Lung (tissue), 11 donors: ENCODE measurements at regions not wholly inside any gene's neighbourhood (a gene's known extent, or its start where the extent isn't known, plus 50 kb on each side); places are given as distances from the start of the nearest gene placed in this dataset.
A peak's percentile ranks its signal among the peaks of the same experiment; 100 is the strongest.

Experiments used
- ATAC-seq: fragments of 200-7000 bp; cut with Tn5 transposase; one replicate; pipeline ENCODE4 v1.9.1; 2020; ENCODE audit warnings: moderate number of reproducible peaks; ENCODE audit not compliant: insufficient read depth, low FRiP score
- DNase-seq, 3 donors: peaks; one replicate each; pipeline ENCODE4 v3.0.0-alpha.2; 2013 to 2017
- H3K27ac ChIP-seq, 2 donors: one replicate each; pipeline ENCODE4 v1.5.1; 2013; ENCODE audit warnings: mild to moderate bottlenecking in 2 of 2, moderate library complexity in 2 of 2, control low read depth in 1 of 2, inconsistent platforms in 1 of 2, low read depth in 1 of 2, low read length in 1 of 2
- H3K27me3 ChIP-seq, 3 donors: one replicate each; pipeline ENCODE4 v1.5.1; 2013; ENCODE audit warnings: low read length in 2 of 3; ENCODE audit not compliant: control insufficient read depth in 3 of 3, insufficient read depth in 3 of 3
- H3K36me3 ChIP-seq, 4 donors: one replicate each; pipeline ENCODE4 v1.5.1; 2013; ENCODE audit warnings: low read length in 4 of 4, mild to moderate bottlenecking in 1 of 4, moderate library complexity in 1 of 4; ENCODE audit not compliant: control insufficient read depth in 4 of 4, insufficient read depth in 4 of 4
- H3K4me1 ChIP-seq, 5 donors: one replicate each; pipeline ENCODE4 v1.5.1; 2013; ENCODE audit warnings: low read length in 5 of 5, mild to moderate bottlenecking in 2 of 5, moderate library complexity in 1 of 5; ENCODE audit not compliant: control insufficient read depth in 5 of 5, insufficient read depth in 5 of 5
- H3K4me3 ChIP-seq: one replicate; pipeline ENCODE4 v1.5.1; 2013; ENCODE audit warnings: mild to moderate bottlenecking, control low read depth, moderate library complexity
- H3K9ac ChIP-seq, 2 donors: one replicate each; pipeline ENCODE4 v1.5.1; 2013; ENCODE audit warnings: low read length in 2 of 2, control low read depth in 1 of 2; ENCODE audit not compliant: insufficient read depth in 1 of 2
- H3K9me3 ChIP-seq, 4 donors: one replicate each; pipeline ENCODE4 v1.5.1; 2013; ENCODE audit warnings: low read length in 3 of 4, mild to moderate bottlenecking in 1 of 4, moderate library complexity in 1 of 4; ENCODE audit not compliant: control insufficient read depth in 4 of 4, insufficient read depth in 3 of 4
- WGBS, 2 donors: extraction: QIAGEN DNeasy Blood & Tissue Kit; methylation state at CpG; one replicate each; pipeline ENCODE4 v1.1.7; 2013; 5-methylcytosine and 5-hydroxymethylcytosine counted together
- TF ChIP-seq, protein P1 (sequence below): IDR thresholded peaks from 2 replicates; pipeline ENCODE4 v1.5.1; 2012; ENCODE audit warnings: mild to moderate bottlenecking; ENCODE audit errors: control extremely low read depth, extremely low read depth
- donor health status: control.
- donor health status: control.
- donor health status: Bipolar disorder and iron deficiency.
- donor health status: healthy.
- donor health status: DM: yes; HTN: yes; CAD: no.

DNA sequence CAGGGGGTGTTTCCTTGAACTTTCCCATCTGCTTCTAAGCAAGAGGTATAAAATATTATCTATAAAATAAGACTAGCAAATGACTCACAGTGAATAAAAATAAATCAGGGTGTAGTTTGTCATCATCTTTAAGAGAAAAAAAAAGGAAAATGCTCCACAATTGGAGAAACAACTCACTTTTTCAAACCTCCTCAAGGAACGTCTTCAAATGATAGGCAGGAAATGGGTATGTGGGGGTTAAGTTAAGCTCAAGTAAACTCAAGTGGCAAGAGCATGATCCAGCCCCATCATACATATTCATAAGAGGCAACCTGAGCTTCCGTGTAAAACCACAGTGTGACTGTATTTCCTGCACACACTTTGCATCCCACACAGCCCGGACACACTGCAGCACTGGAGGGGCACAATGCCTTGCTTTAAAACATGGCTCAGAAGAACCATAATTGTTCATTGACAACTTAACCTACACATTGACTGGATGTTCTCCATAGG lies 58.5 kb upstream of the CEP85L start:
- Histone ChIP-seq H3K4me1 (peaks cover 2 to 46% (median 6%) of the 10 kb centered on the region in 5 donors), H3K9ac (peak overlapping the region in 1 of 2 donors; percentile 29), H3K4me3 (no peak overlapping the region), H3K36me3 (no peaks in the 10 kb centered on the region), H3K27ac (peak overlapping the region in 1 of 2 donors; percentile 77), H3K9me3 (no peaks in the 10 kb centered on the region), H3K27me3 (no peaks in the 10 kb centered on the region)
- TF ChIP-seq, protein P1, sequence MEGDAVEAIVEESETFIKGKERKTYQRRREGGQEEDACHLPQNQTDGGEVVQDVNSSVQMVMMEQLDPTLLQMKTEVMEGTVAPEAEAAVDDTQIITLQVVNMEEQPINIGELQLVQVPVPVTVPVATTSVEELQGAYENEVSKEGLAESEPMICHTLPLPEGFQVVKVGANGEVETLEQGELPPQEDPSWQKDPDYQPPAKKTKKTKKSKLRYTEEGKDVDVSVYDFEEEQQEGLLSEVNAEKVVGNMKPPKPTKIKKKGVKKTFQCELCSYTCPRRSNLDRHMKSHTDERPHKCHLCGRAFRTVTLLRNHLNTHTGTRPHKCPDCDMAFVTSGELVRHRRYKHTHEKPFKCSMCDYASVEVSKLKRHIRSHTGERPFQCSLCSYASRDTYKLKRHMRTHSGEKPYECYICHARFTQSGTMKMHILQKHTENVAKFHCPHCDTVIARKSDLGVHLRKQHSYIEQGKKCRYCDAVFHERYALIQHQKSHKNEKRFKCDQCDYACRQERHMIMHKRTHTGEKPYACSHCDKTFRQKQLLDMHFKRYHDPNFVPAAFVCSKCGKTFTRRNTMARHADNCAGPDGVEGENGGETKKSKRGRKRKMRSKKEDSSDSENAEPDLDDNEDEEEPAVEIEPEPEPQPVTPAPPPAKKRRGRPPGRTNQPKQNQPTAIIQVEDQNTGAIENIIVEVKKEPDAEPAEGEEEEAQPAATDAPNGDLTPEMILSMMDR: no peak
- 7 to 11% methylated on average over 3 of the region's 3 CpGs for WGBS, 2 donors
- ATAC-seq (peak; percentile 49), DNase-seq (peak in 1 of 3 donors; percentile 24)

DNA sequence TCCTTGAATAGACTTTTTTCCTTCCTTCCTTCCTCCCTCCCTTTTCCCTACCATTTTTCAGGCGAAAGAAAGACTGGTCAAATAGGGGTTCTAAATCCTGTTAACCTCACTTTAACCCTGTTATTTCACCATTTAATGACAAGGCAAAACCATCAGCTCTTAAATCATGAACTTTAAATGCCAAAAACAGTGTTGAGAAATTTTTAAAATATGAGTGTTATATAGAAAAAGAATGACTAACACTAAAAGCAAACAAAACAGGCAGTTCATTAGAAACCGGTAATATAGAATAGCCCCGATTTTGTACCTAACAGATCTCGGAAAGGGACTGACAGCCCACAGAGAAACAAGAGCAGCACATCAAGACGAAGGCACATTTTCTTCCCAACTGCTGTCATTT lies 57.4 kb upstream of the CEP85L start:
- Histone ChIP-seq H3K27ac (peak overlapping the region; percentile 62 to 79), H3K9ac (peak overlapping the region in 1 of 2 donors; percentile 77), H3K36me3 (no peaks in the 10 kb centered on the region), H3K27me3 (no peaks in the 10 kb centered on the region), H3K4me3 (no peak overlapping the region), H3K4me1 (peaks cover 2 to 47% (median 9%) of the 10 kb centered on the region in 5 donors), H3K9me3 (no peaks in the 10 kb centered on the region)
- 12 to 19% methylated on average over 5 of the region's 5 CpGs for WGBS, 2 donors
- TF ChIP-seq, protein P1: no peak
- ATAC-seq (no peak), DNase-seq (peak in 1 of 3 donors; percentile 90)

DNA sequence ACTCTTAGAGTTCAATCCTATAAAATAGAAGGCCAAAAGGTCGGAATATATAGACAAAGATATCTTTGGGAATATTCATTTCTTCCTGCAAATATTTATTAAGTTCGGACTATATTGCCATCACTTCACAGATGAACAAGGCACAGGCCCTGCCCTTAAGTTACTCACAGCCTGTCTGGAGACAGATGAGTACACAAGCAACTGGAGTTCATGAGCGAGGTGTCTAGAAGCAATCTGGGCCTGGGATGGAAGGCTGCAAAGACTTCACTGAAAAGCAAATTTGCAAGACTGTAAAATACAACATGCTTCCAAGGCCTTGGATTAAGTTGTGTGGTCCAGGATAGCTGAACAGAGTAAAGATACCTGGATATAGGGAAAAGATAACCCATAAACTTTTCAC lies 56.7 kb upstream of the CEP85L start:
- H3K27me3 ChIP-seq: no peaks in the 10 kb centered on the region
- no peaks in the 10 kb centered on the region for H3K36me3 ChIP-seq
- TF ChIP-seq, protein P1: no peak
- H3K4me3 ChIP-seq: no peak overlapping the region
- H3K9me3 ChIP-seq: no peaks in the 10 kb centered on the region
- no peak for ATAC-seq
- no peak overlapping the region for H3K27ac ChIP-seq
- peaks cover 2 to 43% (median 9%) of the 10 kb centered on the region in 5 donors for H3K4me1 ChIP-seq
- 91 to 95% methylated on average over 3 of the region's 3 CpGs for WGBS, 2 donors
- H3K9ac ChIP-seq: no peak overlapping the region
- peak in 1 of 3 donors; percentile 23 for DNase-seq

DNA sequence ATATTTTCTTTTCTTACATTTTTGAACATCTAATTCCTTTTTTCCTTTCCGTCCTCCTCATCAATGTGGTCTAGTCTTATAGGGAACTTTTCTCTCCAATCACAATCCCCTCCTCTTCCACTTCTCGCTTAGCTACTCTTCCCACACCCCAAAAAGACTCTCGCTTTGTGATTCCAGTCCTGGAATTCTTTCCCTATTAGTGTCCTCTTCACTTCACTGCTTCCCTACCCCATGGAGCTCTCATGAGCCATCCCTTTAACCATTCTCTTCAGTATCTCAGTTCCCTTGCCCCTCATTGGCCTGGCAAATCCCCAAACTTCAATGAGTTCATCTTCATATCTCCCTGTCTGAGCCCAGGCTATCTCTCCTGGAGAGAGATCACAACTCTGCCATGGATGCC lies 55.3 kb upstream of the CEP85L start:
- Histone ChIP-seq H3K27me3 (no peaks in the 10 kb centered on the region), H3K9me3 (no peaks in the 10 kb centered on the region), H3K4me3 (no peak overlapping the region), H3K36me3 (no peaks in the 10 kb centered on the region), H3K27ac (no peak overlapping the region), H3K9ac (no peak overlapping the region), H3K4me1 (peaks cover 2 to 43% (median 9%) of the 10 kb centered on the region in 5 donors)
- ATAC-seq: no peak
- TF ChIP-seq, protein P1: no peak
- 91 to 94% methylated on average over 3 of the region's 3 CpGs for WGBS, 2 donors
- DNase-seq: no peak
